Body of pancreas (tissue), 4 donors: ENCODE measurements at regions not wholly inside any gene's neighbourhood (a gene's known extent, or its start where the extent isn't known, plus 50 kb on each side); places are given as distances from the start of the nearest gene placed in this dataset.

Source experiments
- POLR2A ChIP-seq, 3 donors: fragments of 450-650 bp; IDR thresholded peaks; one replicate each; pipeline ENCODE4 v1.6.1; 2016; ENCODE audit warnings: antibody characterized with exemption in 3 of 3, mild to moderate bottlenecking in 2 of 3
- TF ChIP-seq, protein P1 (sequence below), 7 experiments: fragments of 450-650 bp in 4 of 7; fragments of 200-600 bp in 3 of 7; sonication (generic) in 3 of 7; IDR thresholded peaks; one replicate each; pipeline ENCODE4 v1.5.1; 2016 to 2019; ENCODE audit warnings: antibody characterized with exemption in 7 of 7

DNA sequence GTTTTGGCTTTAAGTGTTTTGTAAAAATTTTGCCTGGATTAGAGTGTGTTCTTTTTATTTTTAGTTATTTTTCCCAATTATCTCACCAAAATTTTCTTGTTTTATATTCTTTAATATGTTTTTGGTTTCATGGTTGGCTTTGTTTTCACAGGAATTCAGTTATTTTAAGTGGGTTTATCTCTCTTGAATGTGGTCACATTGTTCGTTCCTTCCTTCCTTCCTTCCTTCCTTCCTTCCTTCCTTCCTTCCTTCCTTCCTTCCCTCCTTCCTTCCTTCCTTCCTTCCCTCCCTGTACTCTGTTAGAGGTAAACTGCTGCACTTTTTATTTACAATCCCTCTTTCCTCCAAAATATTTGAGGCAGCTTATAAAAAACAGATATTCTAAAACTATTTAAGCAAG is 672.9 kb upstream of the CITED2 start:
- TF ChIP-seq, protein P1, sequence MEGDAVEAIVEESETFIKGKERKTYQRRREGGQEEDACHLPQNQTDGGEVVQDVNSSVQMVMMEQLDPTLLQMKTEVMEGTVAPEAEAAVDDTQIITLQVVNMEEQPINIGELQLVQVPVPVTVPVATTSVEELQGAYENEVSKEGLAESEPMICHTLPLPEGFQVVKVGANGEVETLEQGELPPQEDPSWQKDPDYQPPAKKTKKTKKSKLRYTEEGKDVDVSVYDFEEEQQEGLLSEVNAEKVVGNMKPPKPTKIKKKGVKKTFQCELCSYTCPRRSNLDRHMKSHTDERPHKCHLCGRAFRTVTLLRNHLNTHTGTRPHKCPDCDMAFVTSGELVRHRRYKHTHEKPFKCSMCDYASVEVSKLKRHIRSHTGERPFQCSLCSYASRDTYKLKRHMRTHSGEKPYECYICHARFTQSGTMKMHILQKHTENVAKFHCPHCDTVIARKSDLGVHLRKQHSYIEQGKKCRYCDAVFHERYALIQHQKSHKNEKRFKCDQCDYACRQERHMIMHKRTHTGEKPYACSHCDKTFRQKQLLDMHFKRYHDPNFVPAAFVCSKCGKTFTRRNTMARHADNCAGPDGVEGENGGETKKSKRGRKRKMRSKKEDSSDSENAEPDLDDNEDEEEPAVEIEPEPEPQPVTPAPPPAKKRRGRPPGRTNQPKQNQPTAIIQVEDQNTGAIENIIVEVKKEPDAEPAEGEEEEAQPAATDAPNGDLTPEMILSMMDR (IDR thresholded peaks at IDR 0.05), result no peak
- no peak for TF ChIP-seq POLR2A (IDR thresholded peaks at IDR 0.05)
